Left lobe of liver (tissue), 2 donors: ENCODE measurements at regions not wholly inside any gene's neighbourhood (a gene's known extent, or its start where the extent isn't known, plus 50 kb on each side); places are given as distances from the start of the nearest gene placed in this dataset.
"Not testable (repeated sequence)": the region's sequence is repeated elsewhere in the genome, so short reads cannot be mapped to it uniquely, and the experiment has no call there.

Source experiments
- ATAC-seq: fragments of 200-7000 bp; cut with Tn5 transposase; one replicate; pipeline ENCODE4 v1.9.1; 2020; ENCODE audit warnings: mild to moderate bottlenecking, moderate library complexity
- DNase-seq: peaks from one replicate; pipeline ENCODE4 v3.0.0-alpha.2; 2020; ENCODE audit warnings: low spot score
- donor health status: DM: no; HTN: no; CAD: no; lungs with moderate emphysema.
- donor health status: DM: no; HTN: yes; CAD: no.

DNA sequence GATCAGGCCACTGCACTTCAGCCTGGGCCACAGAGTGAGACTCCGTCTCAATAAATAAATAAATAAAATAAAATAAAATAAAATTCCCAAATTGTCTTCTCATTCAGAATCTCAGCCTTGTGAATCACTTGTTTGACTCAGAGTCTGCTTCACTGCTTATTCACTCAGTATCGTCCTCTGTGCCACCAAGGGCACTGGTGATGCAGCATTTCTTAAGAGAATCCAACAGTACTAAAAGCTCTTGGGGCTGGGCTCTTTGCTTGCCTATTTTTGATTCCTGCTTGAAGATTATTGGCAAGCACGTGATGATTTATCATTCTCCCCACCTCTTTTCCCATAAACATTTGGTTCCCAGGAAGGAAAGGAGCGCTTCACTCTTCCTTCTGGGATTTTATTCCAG is 54.8 kb upstream of the HMGB1 start:
- ATAC-seq = no peak
- no peak for DNase-seq

GRCh38 chr13:30523211-30523610 is 57.5 kb upstream of the HMGB1 start:
- ATAC-seq = no peak
- DNase-seq = no peak

DNA sequence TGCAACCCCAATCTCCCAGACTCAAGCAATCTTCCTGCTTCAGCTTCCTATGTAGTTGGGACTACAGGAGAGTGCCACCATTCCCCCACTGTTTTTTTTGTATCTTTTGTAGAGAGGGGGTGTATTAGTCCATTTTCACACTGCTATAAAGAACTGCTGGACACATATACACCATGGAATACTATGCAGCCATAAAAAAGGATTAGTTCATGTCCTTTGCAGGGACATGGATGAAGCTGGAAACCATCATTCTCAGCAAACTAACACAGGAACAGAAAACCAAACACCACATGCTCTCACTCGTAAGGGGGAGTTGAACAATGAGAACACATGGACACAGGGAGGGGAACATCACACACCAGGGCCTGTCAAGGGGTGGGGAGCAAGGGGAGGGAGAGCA is 58.1 kb upstream of the HMGB1 start:
- ATAC-seq, DNase-seq: not testable (repeated sequence)

DNA sequence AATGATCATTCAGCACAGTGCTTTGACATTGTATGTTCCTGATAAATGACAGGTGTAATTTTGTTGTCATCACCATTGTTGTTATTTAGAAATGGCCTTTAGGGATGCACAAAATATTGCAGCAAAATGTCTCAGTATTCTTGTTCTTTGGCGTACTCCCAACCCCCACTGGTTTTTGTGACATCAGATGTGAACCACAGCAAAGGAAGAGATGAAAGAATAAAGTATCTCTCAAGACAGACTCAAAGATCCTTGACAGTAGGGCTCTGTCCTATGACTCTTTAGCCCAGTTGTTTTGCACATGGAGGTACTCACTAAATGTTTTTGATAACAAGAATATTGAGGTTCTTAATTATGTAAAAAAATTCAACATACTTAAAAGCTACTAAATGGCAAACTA is 59.5 kb upstream of the HMGB1 start:
- not testable (repeated sequence) for ATAC-seq, DNase-seq

- no peak for DNase-seq
- ATAC-seq = no peak
These were observed 61.1 kb upstream of the HMGB1 start for GRCh38 chr13:30526612-30527495.

DNA sequence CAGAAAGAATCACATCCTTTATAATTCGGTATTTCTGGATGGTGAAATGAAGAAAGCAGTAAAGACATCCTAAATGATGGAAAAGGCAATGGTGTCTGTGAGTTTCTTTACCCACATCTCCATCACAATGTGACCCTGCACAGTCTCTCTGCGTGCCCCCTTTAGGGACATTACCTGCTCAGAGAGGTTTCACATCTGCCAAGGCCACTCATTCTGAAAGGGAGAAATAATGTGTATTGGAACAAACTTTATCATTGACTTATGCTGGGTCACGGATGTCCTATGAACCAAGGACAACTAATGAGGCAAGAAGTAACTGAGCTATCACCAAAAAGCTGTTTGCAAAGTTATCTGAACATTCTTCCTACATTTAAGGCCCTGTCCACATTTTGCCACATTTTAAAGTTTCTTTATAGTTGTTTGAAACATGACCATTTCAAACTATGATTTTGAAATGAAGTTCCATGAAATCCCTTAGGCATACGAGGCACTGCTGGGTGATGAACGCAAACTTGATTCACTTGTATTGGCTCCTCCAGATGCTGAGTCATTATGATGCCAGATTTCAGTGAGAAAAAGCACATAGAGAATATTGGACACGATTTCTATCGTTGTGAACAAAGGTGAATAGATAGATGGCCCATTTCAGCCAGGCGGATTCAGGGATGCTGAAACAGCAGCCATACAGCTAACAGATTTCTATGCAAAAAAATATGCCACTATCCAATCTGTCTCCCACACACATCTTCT is 63.5 kb upstream of the HMGB1 start:
- ATAC-seq = no peak
- DNase-seq = no peak

- ATAC-seq = no peak
- DNase-seq = no peak
These were observed 69.3 kb upstream of the HMGB1 start for GRCh38 chr13:30535046-30535445.

- DNase-seq (no peak), ATAC-seq (no peak)
These were observed 72.4 kb upstream of the USPL1 start for GRCh38 chr13:30545320-30545719.

GRCh38 chr13:30548046-30548445 is 69.7 kb upstream of the USPL1 start:
- not testable (repeated sequence) for DNase-seq, ATAC-seq

DNA sequence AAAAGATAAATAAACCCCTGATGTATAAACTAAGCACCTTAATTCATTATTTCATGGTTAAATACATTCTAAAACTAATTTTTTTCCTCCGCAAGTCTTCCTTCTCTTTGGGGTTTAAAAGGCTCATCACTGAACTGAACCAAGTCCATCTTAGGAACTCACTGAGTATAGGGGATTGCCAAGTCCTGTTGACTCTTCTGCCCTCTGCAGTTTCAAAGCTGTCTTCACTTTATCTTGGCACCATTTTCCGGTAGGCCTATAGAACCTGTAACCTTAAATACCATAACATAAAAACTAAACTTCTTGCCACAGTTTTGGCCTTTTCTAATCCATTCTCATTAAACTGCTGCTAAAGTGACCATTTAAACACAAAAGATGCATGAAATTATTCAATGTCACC is 66.5 kb upstream of the USPL1 start:
- DNase-seq (no peak), ATAC-seq (peak; percentile 94)

GRCh38 chr13:30552567-30552966 is 65.2 kb upstream of the USPL1 start:
- ATAC-seq (no peak), DNase-seq (no peak)

- ATAC-seq (no peak), DNase-seq (no peak)
These were observed 58.4 kb upstream of the USPL1 start for GRCh38 chr13:30559274-30559673.

DNA sequence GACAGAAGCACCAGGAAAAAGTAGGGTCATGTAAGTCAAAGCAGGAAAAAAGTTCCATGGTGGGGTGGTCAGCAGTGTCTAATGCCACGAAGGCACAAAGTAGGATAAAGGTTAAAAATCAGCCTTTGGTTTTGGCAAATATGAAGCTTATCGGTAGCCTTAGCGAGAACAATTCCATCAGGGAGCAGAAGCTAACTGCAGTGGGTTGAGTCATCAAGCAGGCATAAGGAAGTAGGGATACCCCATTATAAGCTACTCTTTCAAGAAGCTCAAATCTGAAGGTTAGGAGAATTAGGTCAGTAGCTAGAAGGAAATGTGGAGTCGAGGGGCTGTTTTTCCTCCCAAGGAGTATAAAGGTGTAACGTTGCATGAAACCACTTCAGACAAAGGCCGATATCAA is 57.5 kb upstream of the USPL1 start:
- ATAC-seq = no peak
- no peak for DNase-seq

- DNase-seq = no peak
- no peak for ATAC-seq
These were observed 56.2 kb upstream of the USPL1 start for GRCh38 chr13:30561511-30561910.

DNA sequence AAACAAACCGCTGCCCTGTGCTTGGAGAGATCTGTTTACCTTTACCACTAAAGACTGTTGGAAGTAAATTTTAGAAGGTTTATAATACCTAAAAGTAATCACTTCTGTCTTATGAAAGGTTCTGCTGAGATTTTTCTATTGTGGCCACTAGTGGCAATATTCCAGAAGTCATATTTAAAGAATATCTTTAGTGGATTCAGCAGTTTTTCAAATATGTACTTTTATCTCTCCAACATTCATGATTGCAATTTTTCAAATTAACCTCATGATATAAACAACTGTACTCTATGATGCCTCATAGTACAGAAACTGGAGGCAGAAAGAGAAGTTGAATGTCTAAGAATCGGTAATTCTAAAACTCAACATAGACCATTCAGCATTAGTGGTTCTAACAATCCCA is 53.2 kb upstream of the USPL1 start:
- DNase-seq = no peak
- no peak for ATAC-seq

GRCh38 chr13:30565658-30566057 is 52.1 kb upstream of the USPL1 start:
- ATAC-seq = no peak

DNA sequence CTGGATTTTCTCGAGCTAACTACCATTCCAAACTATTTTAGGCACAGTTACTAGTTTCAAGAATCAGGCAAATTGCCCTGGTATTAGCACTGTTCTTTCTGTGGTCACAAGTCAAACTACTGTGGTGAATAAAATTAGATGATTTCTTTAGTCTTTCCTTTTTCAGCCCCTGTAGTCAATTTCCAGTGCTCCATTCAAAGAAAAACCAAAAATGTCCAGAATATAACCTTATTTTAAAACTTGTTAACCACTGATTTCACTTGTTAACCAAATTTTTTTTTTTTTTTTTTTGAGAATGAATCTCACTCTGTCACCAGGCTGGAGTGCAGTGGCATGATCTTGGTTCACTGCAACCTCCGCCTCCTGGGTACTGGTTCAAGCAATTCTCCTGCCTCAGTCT is 50.6 kb upstream of the USPL1 start:
- no peak for DNase-seq
- no peak for ATAC-seq

More at GRCh38 chr13:30565658-30566057, 52.1 kb upstream of the USPL1 start:
- DNase-seq = no peak
